ENCODE measurements at regions not wholly inside any gene's neighbourhood (a gene's known extent, or its start where the extent isn't known, plus 50 kb on each side); places are given as distances from the start of the nearest gene placed in this dataset.

DNA sequence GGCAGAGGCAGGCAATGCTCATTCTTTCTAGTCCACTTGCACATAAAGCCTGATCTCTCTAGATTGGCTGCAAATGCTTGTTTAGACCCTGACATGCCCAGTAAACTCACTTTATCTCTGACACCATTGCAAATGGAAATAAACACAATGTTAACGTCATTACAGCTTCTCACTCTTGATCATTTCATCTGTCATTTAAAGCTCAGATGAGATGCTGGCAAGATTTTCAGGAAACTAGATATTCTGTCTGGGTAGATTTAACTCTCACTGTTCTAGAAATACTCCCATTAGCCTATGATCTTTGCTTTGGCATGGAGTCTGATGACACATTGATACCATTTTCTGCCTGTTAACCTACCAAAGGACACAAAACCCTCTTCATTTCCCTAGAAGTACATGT lies 320.7 kb upstream of the HNRNPA3 start:
- no peak for DNase-seq (ENCODE audit: low spot score)
- POLR2A ChIA-PET (ENCODE audit: low non-redundant PET) = no interaction called here
- H3K36me3 ChIP-seq (ENCODE audit: insufficient read depth, low read length, poor library complexity, severe bottlenecking) = no peaks in the 10 kb centered on the region
- BruUV-seq (replicated peaks) = no TSS peak
- no peak overlapping the region for H3K4me3 ChIP-seq (ENCODE audit: low read depth, low read length, poor library complexity, severe bottlenecking)
- H3K9me3 ChIP-seq (ENCODE audit: low read depth, low read length, poor library complexity, severe bottlenecking) = no peaks in the 10 kb centered on the region
- no peaks in the 10 kb centered on the region for H3K4me1 ChIP-seq (ENCODE audit: insufficient read depth, low read length, poor library complexity, severe bottlenecking)
- intact Hi-C loops (cut with micrococcal nuclease; ENCODE audit: unreplicated experiment) = no loop called here
- no peaks in the 10 kb centered on the region for H3K27me3 ChIP-seq (replicated peaks; ENCODE audit: insufficient read depth, low read depth, low read length, poor library complexity)
- no peak overlapping the region for H3K27ac ChIP-seq (ENCODE audit: low read depth, low read length, poor library complexity, severe bottlenecking)
- CTCF ChIA-PET = no interaction called here
- TF ChIP-seq, protein P1, sequence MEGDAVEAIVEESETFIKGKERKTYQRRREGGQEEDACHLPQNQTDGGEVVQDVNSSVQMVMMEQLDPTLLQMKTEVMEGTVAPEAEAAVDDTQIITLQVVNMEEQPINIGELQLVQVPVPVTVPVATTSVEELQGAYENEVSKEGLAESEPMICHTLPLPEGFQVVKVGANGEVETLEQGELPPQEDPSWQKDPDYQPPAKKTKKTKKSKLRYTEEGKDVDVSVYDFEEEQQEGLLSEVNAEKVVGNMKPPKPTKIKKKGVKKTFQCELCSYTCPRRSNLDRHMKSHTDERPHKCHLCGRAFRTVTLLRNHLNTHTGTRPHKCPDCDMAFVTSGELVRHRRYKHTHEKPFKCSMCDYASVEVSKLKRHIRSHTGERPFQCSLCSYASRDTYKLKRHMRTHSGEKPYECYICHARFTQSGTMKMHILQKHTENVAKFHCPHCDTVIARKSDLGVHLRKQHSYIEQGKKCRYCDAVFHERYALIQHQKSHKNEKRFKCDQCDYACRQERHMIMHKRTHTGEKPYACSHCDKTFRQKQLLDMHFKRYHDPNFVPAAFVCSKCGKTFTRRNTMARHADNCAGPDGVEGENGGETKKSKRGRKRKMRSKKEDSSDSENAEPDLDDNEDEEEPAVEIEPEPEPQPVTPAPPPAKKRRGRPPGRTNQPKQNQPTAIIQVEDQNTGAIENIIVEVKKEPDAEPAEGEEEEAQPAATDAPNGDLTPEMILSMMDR (conservative IDR thresholded peaks at IDR 0.05; ENCODE audit: low read depth, low read length) = no peak
- no peak for TF ChIP-seq EZH2 (IDR thresholded peaks at IDR 0.05; ENCODE audit: borderline replicate concordance, low read depth, low read length, poor library complexity, severe bottlenecking)

DNA sequence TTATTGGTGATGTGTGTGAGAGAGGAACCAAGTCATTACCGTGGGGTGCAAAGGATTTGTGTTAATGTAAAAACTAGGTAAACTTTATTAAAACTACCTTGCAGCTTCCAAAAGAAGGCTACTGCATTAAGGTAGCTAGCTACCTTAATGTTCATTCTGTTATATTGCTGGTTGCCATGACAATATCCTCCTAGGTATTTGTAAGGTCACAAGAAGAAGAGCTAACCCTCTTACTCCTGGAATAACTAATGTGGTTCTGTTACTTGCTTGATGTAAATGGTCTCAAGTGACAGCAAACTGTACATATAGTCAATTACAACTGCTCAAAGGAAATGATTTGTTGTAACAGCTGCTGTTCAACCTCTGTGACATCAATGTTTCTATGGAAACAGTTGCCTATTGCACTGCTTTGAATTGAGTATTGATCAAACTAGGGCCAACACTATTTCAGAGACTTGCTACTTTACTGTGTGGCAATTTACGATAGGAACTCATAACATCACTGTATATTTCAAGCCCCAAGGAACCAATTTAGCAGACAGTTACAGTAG lies 319.8 kb upstream of the HNRNPA3 start:
- H3K27ac ChIP-seq (ENCODE audit: low read depth, low read length, poor library complexity, severe bottlenecking) = no peak overlapping the region
- no peaks in the 10 kb centered on the region for H3K4me1 ChIP-seq (ENCODE audit: insufficient read depth, low read length, poor library complexity, severe bottlenecking)
- intact Hi-C loops (cut with micrococcal nuclease; ENCODE audit: unreplicated experiment) = no loop called here
- H3K4me3 ChIP-seq (ENCODE audit: low read depth, low read length, poor library complexity, severe bottlenecking) = no peak overlapping the region
- no peak for TF ChIP-seq EZH2 (IDR thresholded peaks at IDR 0.05; ENCODE audit: borderline replicate concordance, low read depth, low read length, poor library complexity, severe bottlenecking)
- TF ChIP-seq, protein P1 (conservative IDR thresholded peaks at IDR 0.05; ENCODE audit: low read depth, low read length) = no peak
- no TSS peak for BruUV-seq (replicated peaks)
- ChIA-PET POLR2A (ENCODE audit: low non-redundant PET) (interaction anchor here (0.6 kb wide), 1 partner anchor 1558 kb away, joined by 3 read pairs; no protein-coding TSS in a partner anchor), CTCF (no interaction called here)
- H3K36me3 ChIP-seq (ENCODE audit: insufficient read depth, low read length, poor library complexity, severe bottlenecking) = no peaks in the 10 kb centered on the region
- no peak for DNase-seq (ENCODE audit: low spot score)
- no peaks in the 10 kb centered on the region for H3K27me3 ChIP-seq (replicated peaks; ENCODE audit: insufficient read depth, low read depth, low read length, poor library complexity)
- H3K9me3 ChIP-seq (ENCODE audit: low read depth, low read length, poor library complexity, severe bottlenecking) = no peaks in the 10 kb centered on the region

DNA sequence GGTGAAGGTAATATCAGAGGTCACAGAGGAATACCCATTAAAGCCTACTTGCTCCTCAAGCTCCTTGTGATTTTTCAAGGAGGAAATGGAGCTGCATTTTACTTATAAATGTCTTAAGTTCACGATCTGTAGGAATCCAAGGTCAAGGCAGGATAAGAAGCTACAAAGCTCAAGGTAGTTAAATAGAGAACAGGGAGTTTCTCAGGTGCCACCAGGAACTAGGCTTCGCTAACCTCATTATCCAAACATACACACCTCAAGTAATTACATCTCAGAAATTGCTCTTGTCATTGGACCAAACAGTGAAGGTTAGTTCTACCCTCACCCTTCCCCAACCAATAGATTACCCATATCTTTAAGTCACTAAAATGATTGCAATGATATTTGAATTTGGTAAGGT lies 317.4 kb upstream of the HNRNPA3 start:
- no peak overlapping the region for H3K27ac ChIP-seq (ENCODE audit: low read depth, low read length, poor library complexity, severe bottlenecking)
- H3K27me3 ChIP-seq (replicated peaks; ENCODE audit: insufficient read depth, low read depth, low read length, poor library complexity) = no peaks in the 10 kb centered on the region
- intact Hi-C loops (cut with micrococcal nuclease; ENCODE audit: unreplicated experiment) = no loop called here
- CTCF ChIA-PET = no interaction called here
- DNase-seq (ENCODE audit: low spot score) = no peak
- TF ChIP-seq, protein P1 (conservative IDR thresholded peaks at IDR 0.05; ENCODE audit: low read depth, low read length) = no peak
- no peak for TF ChIP-seq EZH2 (IDR thresholded peaks at IDR 0.05; ENCODE audit: borderline replicate concordance, low read depth, low read length, poor library complexity, severe bottlenecking)
- H3K4me1 ChIP-seq (ENCODE audit: insufficient read depth, low read length, poor library complexity, severe bottlenecking) = no peaks in the 10 kb centered on the region
- H3K36me3 ChIP-seq (ENCODE audit: insufficient read depth, low read length, poor library complexity, severe bottlenecking) = no peaks in the 10 kb centered on the region
- POLR2A ChIA-PET (ENCODE audit: low non-redundant PET) = interaction anchor here (0.7 kb wide), 1 partner anchor 656 kb away, joined by 3 read pairs; no protein-coding TSS in a partner anchor
- H3K9me3 ChIP-seq (ENCODE audit: low read depth, low read length, poor library complexity, severe bottlenecking) = no peaks in the 10 kb centered on the region
- no peak overlapping the region for H3K4me3 ChIP-seq (ENCODE audit: low read depth, low read length, poor library complexity, severe bottlenecking)
- no TSS peak for BruUV-seq (replicated peaks)
